Right lobe of liver (tissue), 6 donors: ENCODE measurements at regions not wholly inside any gene's neighbourhood (a gene's known extent, or its start where the extent isn't known, plus 50 kb on each side); places are given as distances from the start of the nearest gene placed in this dataset.

Experiments used
- ATAC-seq, 4 donors: fragments of 200-7000 bp; cut with Tn5 transposase; one replicate each; pipeline ENCODE4 v1.9.1; 2020; ENCODE audit warnings: mild to moderate bottlenecking in 4 of 4, moderate library complexity in 4 of 4
- DNase-seq, 3 donors: peaks; one replicate each; pipeline ENCODE4 v3.0.0-alpha.2; 2020
- H3K27ac ChIP-seq, 3 donors: fragments of 200-600 bp; one replicate each; pipeline ENCODE4 v1.8.0; 2022
- H3K27me3 ChIP-seq, 2 donors: fragments of 200-600 bp; one replicate each; pipeline ENCODE4 v1.8.0; 2022
- H3K36me3 ChIP-seq, 4 donors: fragments of 200-600 bp; sonication (generic) in 1 of 4; one replicate each; pipeline versions ENCODE4 v1.5.1 to v1.8.0; 2017 to 2022; ENCODE audit warnings: control low read depth in 1 of 4
- H3K4me1 ChIP-seq, 4 donors: fragments of 200-600 bp; sonication (generic) in 1 of 4; one replicate each; pipeline versions ENCODE4 v1.5.1 to v1.8.0; 2017 to 2022; ENCODE audit warnings: control low read depth in 1 of 4
- H3K4me3 ChIP-seq, 3 donors: fragments of 200-600 bp; one replicate each; pipeline ENCODE4 v1.8.0; 2022
- H3K9me3 ChIP-seq, 4 donors: fragments of 200-600 bp; sonication (generic) in 1 of 4; one replicate each; pipeline versions ENCODE4 v1.5.1 to v1.8.0; 2017 to 2022; ENCODE audit warnings: control low read depth in 1 of 4
- POLR2A ChIP-seq: fragments of 450-650 bp; IDR thresholded peaks from one replicate; pipeline ENCODE4 v1.6.1; 2017; ENCODE audit warnings: antibody characterized with exemption, mild to moderate bottlenecking
- WGBS: methylation state at CpG from one replicate; pipeline ENCODE4 v1.1.6; 2018; ENCODE audit warnings: low coverage, low lambda C conversion rate; ENCODE audit not compliant: insufficient coverage; ENCODE audit errors: missing lambda C conversion rate; 5-methylcytosine and 5-hydroxymethylcytosine counted together
- intact Hi-C, 2 donors: fragments of 100-400 bp; cut with DNase I; formaldehyde crosslinking; loops; one replicate each; pipeline versions ENCODE4 v1.11.2 to v1.14.1; 2022
- TF ChIP-seq, protein P1 (sequence below), 4 donors: fragments of 200-600 bp in 3 of 4; fragments of 450-650 bp in 1 of 4; IDR thresholded peaks; one replicate each; pipeline versions ENCODE4 v1.5.1 to v1.8.0; 2016 to 2022; ENCODE audit warnings: antibody characterized with exemption in 4 of 4, mild to moderate bottlenecking in 2 of 4
- donor health status: DM: no; HTN: yes; CAD: no.
- donor health status: DM: no; HTN: no; CAD: no.
- donor health status: DM: no; HTN: no; CAD: no.
- donor health status: DM: no; HTN: yes; CAD: no.
- donor health status: DM: no; HTN: yes; CAD: no.

DNA sequence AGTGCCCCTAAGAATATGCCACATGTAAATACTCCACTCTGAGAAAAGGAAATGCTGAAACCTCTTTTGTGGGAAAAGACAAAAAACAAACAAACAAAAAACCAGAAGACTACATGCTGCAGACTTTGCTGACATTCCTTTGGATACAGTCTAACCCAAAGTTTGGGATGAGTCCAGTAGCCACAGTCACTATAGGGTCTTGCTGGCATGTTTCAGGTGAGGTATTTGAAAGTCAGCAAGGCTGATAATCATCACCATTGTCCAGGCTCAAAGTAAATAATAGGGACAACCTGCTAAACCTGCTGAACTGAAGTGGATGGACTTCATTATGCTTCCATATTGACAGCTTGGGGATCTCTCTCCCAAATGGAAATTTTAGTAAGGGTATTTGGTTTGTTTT is 1087.0 kb upstream of the LRRTM3 start:
- Histone ChIP-seq H3K36me3 (no peaks in the 10 kb centered on the region), H3K27ac (no peak overlapping the region), H3K27me3 (no peaks in the 10 kb centered on the region), H3K4me1 (no peaks in the 10 kb centered on the region), H3K4me3 (no peak overlapping the region), H3K9me3 (no peaks in the 10 kb centered on the region)
- no peak for TF ChIP-seq POLR2A
- TF ChIP-seq, protein P1, sequence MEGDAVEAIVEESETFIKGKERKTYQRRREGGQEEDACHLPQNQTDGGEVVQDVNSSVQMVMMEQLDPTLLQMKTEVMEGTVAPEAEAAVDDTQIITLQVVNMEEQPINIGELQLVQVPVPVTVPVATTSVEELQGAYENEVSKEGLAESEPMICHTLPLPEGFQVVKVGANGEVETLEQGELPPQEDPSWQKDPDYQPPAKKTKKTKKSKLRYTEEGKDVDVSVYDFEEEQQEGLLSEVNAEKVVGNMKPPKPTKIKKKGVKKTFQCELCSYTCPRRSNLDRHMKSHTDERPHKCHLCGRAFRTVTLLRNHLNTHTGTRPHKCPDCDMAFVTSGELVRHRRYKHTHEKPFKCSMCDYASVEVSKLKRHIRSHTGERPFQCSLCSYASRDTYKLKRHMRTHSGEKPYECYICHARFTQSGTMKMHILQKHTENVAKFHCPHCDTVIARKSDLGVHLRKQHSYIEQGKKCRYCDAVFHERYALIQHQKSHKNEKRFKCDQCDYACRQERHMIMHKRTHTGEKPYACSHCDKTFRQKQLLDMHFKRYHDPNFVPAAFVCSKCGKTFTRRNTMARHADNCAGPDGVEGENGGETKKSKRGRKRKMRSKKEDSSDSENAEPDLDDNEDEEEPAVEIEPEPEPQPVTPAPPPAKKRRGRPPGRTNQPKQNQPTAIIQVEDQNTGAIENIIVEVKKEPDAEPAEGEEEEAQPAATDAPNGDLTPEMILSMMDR (IDR thresholded peaks at IDR 0.05), result no peak
- intact Hi-C loops, result no loop called here
- no peak for ATAC-seq
- DNase-seq, result no peak

DNA sequence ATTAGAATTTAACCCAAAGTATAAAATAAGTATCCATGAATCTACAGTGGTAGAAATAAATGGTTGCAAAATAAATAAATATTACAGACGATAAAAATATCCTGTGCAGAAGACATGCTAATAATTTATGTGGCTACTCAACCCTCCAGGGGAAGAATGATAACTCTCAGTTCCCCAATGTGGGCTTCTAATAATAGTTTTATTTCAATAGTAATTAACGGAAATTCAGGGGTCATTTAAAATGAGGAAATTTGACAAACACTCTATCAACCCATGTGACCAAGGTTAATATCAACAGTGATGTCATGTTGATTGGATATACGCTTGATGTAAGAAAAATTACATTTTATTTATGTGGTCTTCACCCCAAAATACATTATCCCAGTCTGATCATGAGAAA is 1082.6 kb upstream of the LRRTM3 start:
- intact Hi-C loops, result no loop called here
- ATAC-seq (no peak), DNase-seq (no peak)
- TF ChIP-seq, protein P1 (IDR thresholded peaks at IDR 0.05), result no peak
- TF ChIP-seq POLR2A, result no peak
- Histone ChIP-seq H3K4me3 (no peak overlapping the region), H3K9me3 (no peaks in the 10 kb centered on the region), H3K36me3 (no peaks in the 10 kb centered on the region), H3K4me1 (no peaks in the 10 kb centered on the region), H3K27ac (no peak overlapping the region), H3K27me3 (no peaks in the 10 kb centered on the region)
- WGBS, result 48% methylated on average over 3 of the region's 3 CpGs

DNA sequence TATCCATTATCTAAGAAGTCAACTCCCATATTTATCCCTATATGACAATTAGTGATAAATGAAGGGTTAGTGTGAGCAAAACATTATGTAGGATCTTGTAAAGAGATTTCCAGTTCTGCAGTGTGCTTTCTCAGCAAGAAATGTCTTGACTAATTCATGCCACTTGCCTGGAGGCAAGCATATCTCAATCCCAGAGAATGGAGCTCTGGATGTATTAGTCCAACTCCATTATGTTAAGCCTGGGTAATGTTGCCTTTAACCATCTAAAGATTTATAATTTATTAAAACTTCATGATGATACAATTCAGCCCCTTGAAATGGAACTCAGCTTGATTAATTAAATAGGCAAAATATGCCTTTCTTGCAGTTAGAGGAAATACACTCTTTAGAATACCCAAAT is 1079.9 kb upstream of the LRRTM3 start:
- intact Hi-C loops, result no loop called here
- ATAC-seq (no peak), DNase-seq (no peak)
- Histone ChIP-seq H3K36me3 (no peaks in the 10 kb centered on the region), H3K27me3 (no peaks in the 10 kb centered on the region), H3K4me1 (no peaks in the 10 kb centered on the region), H3K4me3 (no peak overlapping the region), H3K9me3 (no peaks in the 10 kb centered on the region), H3K27ac (no peak overlapping the region)
- TF ChIP-seq, protein P1 (IDR thresholded peaks at IDR 0.05), result no peak
- TF ChIP-seq POLR2A, result no peak

DNA sequence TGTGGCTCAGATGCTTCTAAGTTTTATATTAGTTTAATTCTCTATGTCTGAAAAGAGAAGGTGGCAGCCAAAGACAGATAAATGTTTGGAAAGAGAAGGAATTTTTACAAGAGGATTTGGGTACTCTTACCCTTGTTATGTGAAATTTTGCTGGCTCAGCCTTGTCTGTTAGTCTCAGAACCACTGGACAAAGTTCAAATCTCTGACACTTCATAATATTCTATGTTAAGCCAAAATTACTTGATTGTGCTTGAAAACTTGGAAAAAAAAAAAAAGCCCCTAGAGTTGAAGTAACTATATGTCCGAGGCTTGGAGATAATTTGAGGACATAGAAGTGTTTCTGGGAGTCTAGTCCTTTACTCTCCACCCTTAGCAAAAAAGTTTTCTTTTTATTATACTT is 1079.3 kb upstream of the LRRTM3 start:
- 37% methylated on average over 1 of the region's 1 CpG for WGBS
- ATAC-seq, result no peak
- Histone ChIP-seq H3K27me3 (no peaks in the 10 kb centered on the region), H3K36me3 (no peaks in the 10 kb centered on the region), H3K4me1 (no peaks in the 10 kb centered on the region), H3K9me3 (no peaks in the 10 kb centered on the region), H3K27ac (no peak overlapping the region), H3K4me3 (no peak overlapping the region)
- DNase-seq, result no peak
- TF ChIP-seq, protein P1 (IDR thresholded peaks at IDR 0.05), result no peak
- TF ChIP-seq POLR2A, result no peak
- intact Hi-C loops, result no loop called here

DNA sequence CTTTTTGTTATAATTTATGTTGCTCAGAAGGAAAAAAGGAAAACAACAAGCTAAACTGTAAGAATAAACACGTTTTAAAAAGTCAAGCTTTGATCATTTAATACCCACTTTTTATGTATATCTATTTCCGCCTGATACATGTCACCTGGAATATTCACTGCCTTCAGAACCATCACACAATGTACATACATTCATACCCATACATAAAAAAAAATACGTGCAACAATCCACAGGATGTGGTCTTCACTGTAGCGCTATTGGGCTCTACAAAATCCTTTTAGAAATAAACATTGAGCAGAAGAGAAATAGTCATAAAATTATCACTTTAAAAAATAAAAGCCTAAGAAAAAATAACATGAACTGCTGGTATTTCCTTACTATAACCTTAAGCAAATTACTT is 1078.9 kb upstream of the LRRTM3 start:
- no peak overlapping the region for H3K4me3 ChIP-seq
- H3K27ac ChIP-seq, result no peak overlapping the region
- no peak for DNase-seq
- H3K4me1 ChIP-seq, result no peaks in the 10 kb centered on the region
- intact Hi-C loops, result no loop called here
- H3K9me3 ChIP-seq, result no peaks in the 10 kb centered on the region
- H3K36me3 ChIP-seq, result no peaks in the 10 kb centered on the region
- no peak for ATAC-seq
- H3K27me3 ChIP-seq, result no peaks in the 10 kb centered on the region
- TF ChIP-seq, protein P1 (IDR thresholded peaks at IDR 0.05), result no peak
- TF ChIP-seq POLR2A, result no peak
- WGBS, result 43% methylated on average over 4 of the region's 4 CpGs
